GM19452 (cell line): ENCODE measurements at regions not wholly inside any gene's neighbourhood (a gene's known extent, or its start where the extent isn't known, plus 50 kb on each side); places are given as distances from the start of the nearest gene placed in this dataset.

Experiments
- ATAC-seq: cut with Tn5 transposase; IDR thresholded peaks from one replicate; pipeline ENCODE4 v1.9.1; 2021; ENCODE audit not compliant: unreplicated experiment

DNA sequence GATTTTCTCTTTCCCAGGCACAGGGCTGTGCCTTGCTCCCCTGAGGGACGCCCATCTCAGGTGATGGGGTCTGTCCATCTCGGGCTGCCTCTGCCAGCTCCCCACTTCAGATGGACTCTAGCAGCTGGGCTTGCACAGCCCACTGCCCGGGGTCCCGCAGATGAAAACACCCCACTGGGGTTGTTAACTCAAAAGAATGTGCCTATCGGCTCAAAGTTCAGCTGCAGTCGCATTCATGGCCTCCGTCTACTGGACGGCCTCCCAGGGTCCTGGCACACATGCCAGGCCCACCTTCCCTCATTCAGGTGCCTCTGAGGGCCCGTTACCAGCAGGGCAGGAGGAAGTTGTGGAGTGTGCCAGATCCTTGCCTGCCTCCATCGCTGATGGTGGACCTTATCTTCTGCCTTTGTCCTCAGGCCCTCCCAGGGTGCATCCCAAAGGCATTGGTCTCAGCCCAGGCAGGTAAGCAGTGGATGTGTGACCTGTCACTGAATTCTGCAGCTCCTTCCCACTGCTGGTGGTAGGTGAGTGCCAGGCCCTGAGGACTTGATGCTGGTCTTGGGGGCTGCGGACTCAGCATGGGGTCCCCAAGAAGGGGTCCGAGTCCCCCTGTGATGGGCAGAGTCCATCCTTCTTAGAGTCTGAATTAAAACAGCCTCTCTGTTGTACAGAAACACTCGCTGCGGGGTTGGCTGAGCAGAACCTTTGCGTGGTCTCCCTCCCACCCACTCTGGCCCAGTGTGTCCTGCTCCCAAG, 324.6 kb upstream of the DIO3 start:
- ATAC-seq: no peak

DNA sequence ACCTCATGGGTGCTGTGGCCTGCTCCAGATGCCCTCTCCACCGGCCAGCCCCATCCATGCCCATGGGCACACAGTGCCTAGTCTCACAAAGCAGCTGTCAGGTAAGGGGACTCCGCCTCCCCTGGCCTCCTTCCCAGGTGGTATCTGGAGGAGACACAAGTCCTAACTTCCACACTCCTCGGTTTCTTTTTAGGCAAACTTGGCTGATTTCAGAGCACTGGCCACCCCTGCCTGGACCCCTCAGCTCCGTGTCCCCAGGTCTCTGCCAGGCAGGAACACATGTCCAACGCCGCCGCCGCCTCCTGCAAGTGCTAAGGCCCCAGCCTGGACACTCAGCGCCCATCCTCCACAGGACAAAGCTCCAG, 324.1 kb upstream of the DIO3 start:
- no peak for ATAC-seq

DNA sequence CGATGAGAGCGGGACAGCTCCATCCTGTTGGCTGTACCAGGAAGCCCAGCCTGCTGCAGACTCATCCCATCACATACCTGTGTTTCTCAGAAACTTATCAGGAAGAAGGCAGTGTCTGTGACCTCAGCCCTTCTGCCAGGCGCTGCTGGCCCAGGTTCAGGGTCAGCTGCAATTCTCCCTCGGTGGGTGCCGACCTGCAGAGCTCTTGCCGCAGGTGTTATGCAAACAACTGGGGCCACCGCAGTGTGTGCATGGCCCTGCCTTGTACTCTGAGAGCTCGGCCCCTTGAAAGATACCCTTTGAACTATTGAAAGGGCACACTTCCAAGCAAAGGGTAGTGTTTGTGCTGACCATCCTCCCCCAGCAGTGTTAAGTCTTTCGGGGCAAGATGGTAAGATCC, 322.2 kb upstream of the DIO3 start:
- no peak for ATAC-seq

DNA sequence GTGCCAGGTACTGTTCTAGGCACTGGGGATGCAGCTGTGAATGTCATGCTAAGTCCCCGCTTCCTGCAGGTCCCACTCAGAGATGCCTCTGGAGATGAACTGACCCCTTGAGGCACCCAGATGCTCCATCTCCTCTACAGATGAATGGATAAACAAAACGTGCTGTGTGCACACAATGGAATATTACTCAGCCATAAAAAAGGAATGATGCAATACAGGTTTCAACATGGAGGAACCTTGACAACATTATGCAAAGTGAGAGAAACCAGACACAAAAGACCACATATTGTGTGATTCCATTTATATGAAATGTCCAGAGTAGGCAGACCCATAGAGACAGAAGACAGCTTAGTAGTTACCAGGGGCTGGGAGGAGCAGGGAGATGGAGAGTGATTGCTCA, 320.1 kb upstream of the DIO3 start:
- no peak for ATAC-seq

DNA sequence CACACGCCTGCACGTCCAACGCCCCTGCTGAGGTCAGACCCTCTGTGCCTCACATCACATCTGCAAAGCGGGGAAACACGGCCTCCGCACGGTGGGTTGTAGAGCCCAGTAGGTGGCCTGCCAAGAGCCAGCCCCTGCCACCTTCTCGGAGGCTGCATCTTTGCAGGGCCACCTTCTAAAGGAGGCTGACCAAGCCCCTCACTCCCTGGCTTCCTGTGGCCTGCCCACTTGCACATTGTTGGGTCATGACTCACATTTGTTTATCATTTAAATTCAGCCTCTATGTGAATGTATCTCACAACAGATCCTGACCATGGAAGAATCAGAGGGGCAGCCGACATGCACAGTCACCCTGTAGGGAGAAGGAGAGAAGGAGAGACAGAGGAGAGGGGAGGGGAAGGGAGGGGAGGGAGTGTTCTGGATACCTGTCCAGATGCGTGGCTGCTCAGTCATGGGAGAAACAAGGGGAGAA, 319.5 kb upstream of the DIO3 start:
- ATAC-seq: no peak

DNA sequence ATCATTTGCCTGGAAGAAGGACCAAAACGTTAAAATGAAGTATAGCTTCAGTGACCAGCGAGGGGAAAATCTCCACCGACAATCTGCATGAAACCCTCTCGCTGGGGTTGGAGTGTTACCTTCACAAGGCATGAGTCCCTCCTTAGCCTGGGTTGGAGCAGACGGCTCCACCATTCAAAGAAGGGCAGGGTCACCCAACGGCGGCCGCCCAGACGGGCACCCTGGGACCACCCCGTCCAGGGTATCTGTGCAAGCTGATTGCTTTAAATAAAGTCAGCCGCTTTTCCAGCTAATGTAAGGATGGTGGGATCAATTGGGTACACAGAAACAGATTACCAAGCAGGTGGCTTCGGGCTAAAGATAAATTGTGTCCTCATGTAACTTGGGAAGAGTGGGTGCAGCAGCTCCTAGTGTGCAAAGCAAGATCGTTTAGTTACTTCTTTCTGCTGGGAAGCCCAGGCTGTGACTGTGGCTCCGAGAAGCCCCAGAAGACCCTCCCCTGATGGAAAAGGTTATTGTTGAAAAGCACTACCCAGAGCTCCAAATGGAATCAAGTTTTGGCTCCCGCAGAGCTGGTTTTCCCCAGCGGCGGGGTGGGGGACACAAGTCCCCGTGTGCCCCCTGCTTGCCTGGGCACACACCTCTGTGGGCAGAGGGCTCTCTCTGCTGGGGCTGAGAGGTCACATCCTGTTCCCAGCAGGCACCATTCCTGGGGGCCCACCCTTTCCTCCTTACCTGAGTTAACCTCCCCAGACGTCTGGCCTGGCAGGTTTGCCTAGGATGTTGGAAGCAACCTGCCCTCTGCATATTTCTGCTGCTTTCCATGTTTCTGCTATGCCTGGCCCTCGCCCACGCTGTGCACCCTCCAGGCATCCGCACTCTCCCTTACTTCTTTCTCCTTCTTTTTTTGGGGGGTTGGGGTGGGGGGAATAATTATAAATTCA, 318.6 kb upstream of the DIO3 start:
- no peak for ATAC-seq

DNA sequence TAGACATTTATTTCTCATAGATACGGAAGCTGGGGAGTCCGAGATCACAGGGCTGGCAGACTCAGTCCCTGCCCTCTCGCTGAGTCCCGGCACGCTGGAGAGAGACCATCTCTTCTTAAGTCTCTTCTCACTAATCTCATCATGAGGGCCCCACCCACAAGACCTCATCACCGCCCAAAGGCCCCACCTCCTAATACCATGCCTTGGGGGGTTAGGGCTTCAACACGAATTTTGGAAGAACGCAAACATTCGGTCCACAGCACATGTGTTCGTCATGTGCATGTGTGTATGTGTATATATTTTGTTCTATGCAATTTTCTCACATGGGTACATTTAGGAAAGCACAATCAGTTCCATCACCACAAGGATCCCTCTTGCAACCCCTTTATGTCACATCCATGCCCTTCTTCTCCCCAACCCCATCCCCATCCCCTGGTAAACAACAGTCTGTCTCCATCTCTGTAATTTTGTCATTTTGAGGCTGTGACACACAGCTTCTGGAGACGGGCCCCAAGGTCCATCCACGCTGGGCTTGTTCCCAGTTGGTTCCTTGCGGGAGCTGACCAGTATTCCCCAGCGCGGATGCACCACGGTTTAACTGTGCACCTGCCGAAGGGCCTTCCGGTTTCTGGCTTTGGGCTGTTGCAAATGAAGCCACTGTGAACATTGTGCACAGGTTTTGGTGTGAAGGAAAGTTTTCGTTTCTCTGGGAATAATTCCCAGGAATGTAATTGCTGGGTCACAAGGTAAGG, 317.5 kb upstream of the DIO3 start:
- no peak for ATAC-seq

DNA sequence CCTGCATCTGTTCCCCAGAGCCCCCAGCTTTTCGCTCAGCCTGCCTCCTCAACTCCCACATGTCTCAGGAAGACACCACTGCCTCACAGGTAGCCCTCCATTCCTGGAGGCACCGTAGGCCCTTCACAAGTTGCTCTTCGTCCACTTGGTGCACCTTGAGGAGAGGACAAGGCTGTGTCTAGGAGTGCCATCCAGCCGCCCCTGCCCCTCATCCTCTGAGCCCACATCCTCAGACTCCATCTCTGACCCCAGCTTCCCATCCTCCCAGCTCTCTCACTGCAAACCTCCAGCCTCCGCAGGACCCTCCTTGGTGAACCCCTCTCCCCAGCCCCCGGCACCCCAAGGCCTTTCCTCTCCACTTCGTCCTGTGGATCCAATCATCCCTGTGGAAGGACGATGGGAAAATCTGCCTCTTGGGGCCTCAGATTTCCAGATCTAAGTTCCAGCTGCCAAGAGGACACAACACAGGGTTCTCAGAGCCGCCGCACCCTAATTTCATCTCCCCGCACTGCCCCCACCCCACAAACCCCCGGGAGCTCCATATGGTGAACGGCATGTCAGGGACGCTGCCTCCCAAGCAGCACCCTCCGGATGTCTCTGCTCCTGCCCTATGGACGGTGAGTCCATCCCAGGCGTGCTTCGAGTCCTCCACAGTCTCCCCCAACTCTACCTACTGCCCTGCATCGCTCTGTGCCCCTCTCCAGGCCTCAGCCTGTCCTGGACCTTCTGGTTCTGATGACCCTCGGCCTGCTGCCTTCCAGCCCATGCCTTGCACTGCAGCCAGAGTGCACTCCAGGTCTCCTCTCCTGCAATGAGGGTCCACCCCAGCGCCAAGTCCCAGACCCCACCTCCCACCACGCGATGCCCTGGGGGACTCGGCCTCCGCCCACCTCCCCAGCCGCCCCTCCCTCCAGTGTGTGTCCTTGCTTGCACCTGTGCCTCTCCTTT, 314.1 kb upstream of the DIO3 start:
- no peak for ATAC-seq

DNA sequence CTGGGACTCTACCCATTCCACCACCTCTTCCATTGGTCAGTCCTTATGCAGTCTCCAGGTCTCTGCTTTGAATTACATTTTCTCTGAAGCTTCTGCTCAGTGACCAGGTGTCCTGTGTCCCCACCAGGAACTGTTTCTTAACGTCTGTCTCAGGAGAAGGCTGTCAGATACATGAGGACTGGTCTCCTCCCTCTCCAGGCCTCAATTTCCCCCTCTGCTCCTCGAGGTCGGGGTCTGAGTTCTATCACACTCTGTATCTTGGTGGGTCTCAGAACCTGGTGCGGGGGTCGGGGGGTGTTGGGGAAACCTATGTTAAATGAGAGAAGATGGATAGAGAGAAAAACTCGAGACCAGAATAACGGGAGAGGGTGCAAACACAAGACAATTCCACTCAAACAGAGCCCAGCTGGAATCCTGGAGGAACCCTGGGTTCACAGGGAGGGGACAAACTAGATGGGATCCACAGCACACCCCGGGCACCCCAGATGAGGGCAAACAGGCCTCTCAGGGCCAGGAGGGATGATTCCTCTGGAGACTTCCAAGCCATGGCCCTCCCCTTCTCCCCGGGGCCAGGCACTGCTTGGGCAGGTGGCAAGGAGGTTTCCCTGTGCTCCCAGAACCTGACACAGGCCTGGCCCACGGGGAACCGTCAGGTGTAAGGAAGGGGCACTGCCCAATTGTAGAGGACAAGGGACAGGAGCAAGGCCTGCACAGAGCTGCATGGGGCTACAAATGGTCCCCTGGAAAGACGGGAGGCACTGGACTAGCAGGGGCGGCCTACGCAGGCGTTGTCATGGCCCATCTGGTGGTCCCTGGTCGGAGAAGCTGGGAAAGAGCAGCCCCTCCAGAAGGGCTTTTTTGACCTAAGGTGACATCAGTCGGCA, 313.2 kb upstream of the DIO3 start:
- no peak for ATAC-seq

DNA sequence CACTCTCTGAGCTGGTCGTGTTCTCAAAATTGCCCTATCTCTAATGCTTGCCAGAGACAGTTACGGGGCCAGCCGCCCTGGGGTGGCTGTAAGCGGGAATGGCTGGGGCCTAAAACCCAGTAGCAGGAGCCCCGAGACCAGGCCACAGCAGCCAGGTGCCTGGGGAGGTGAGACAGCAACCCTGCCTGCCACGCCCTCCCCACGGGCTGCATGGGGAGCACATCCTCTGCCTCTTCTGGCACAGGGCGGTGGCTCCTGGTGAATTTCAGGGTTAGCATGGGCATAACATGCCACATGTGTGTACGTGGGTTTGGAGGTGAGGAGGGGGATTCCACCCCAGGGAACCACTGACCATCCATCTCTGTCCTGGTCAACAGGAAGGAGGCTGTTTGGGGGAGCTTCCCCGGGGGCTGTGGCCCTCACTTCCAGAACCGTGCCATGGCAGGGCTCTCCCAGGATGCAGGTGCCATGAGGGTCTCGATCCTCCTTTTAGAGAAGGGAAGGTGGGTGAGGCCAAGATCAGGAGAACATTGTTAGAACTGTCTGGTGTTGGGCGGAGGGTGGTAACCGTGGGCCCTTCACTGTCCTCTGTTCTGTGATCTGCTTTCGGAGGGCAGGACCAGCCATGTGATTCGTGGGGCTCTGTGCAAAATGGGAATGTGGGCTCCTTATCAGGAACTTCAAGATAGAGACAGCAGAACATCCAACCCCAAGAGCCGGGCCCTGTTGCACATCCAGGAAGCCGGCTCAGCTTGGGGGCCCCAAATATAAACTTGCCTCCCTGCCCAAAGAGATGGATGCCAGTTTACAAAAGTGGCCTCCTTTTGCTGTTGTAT, 312.2 kb upstream of the DIO3 start:
- no peak for ATAC-seq

DNA sequence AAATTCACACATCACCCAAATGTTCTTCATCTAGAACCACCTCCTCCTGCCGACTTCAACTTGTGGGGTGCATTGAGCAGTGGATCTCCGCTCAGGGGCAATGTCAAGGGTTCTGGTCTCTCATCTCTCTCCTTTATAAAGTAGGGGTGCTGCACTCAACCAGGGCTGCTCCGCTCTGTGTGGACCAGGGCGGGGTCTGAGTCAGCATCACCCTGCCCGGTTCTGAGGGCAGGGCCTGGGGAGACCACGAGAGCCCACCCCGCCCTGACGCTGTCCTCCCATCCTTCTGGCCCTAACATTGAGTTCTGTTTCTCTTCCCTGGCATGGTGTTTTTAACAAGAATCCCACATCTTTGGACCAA, 311.6 kb upstream of the DIO3 start:
- ATAC-seq: no peak

DNA sequence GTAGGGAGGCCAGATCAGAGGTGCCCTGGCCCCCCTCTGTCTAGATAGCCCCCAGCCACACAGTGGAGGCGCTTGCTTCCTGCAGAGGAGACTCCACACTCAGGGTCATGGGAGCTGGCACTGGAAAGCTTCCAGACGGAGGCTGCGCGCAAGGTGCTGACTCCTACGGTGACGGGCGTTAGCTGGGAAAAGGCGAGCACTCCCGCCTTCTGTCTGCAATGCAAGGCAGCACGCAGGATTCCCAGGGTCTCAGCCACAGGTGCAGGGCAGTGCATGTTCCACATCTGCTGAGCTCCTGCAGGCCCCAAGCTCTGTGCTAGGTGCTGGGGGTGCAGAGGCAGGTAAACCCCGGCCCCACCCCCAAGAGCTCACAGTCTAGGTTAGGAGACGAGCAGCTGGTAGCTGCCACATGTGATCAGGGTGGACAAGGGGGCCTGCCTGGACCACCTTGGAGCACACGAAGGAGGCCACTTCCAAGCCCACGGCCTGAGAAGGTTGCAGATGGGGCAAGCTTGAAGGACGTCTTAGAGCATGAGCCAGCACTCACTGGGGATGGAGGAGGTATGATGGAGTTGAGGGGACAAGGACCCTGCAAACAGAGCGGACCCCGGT, 310.9 kb upstream of the DIO3 start:
- no peak for ATAC-seq

DNA sequence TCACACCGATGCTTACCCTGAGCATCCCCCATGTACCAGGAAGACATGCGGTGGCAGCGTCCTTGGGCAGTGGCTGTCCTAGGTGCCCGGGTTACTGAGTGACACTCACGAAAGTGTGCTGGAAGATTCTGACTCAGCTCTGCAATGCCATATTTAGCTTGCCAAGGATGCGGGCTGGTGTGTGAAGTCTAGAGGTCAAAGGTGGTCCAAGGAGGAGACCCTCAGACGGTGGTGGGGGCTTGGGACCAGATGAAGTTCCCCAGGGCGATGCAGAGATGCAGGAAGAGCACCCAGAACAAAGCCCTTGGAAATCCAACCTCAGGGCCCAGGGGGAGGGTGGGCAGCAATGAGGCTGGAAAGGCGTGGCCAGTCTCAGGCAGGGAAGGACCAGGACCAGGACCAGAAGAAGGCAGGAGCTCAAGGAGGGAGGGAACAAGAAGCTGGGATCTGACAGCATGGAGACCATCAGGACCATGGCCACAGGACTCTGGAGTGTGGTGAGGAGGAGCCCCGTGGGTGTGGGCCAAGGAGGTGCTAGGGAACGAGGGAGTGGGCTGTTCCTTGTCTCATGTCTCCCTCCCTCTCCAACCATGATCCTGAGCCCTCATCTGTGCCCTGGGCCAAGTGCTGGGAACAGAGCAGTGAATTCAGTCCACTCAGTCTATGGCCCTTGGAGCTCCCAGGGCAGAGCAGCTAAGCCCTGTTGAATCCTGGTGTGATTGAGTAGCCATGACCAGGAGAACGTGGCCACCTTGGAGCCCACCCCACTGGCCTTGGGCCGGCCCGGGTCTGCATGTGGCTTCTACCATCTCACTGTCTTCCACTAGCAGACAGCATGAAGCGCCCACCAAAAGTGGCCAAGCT, 310.1 kb upstream of the DIO3 start:
- ATAC-seq: no peak

DNA sequence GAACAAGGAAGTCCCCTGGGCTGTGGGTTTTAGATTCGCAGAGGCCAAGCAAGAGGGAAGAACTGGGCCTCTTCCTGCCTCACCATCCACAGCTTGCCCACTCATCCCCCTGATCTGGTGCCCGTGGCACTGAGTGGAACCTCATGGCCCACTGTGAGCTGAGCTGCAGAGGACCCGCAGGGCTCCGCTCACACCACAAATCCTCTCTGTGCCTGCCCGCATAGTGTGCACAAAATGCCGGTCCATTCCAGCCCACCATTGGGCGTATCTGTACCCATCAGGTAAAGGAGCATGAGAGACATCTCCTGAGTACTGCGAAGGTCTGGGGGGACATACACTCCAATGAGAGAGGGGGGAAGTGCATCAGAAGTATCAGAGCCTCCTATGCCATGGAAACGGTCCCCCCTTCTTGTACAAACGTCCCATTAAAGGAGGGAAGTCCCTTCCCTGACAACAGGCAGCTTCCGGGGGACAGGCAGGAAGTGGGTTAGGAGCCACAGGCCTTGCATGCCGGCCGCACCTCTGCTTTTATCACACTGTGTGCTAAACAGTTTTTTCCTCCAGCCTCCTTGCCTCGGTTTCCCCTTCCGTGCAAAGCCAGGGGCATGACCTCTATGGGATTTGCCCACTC, 309.4 kb upstream of the DIO3 start:
- ATAC-seq: no peak

DNA sequence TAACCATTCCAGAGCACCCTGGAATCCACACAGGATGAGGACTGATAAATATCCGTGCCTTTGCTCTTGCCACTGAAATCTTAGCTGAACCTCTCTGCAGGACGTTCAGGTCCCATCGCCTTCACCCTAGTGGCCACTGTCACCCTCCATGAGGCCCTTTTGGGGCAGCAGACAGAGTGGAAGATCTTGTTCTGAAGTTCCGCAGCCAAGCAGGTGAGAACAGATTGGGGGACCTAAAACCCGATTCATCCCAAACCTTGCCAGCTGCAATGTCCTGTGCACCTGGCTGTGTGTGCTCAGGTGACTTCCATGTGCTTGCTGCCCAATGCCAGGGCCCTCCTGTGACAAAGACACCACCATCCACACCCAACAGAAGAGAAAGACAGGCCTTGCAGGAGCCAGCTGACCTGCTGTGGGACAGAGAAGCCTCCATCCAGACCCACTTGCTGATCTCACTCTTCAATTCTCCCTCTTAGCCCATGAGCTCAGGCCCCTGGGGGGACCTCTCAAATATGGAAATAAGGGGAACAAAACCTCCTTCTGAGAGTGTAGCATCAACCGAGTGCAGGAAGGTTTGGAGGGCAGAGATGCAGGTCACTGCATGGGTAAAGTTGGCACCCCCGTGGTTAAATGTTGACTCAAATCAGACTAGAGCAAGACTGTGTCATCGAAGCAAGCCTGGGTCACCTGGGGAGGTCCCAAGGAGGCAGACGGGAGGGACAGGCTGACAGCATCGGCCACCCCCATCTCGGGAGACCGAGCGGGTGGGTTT, 308.7 kb upstream of the DIO3 start:
- no peak for ATAC-seq

DNA sequence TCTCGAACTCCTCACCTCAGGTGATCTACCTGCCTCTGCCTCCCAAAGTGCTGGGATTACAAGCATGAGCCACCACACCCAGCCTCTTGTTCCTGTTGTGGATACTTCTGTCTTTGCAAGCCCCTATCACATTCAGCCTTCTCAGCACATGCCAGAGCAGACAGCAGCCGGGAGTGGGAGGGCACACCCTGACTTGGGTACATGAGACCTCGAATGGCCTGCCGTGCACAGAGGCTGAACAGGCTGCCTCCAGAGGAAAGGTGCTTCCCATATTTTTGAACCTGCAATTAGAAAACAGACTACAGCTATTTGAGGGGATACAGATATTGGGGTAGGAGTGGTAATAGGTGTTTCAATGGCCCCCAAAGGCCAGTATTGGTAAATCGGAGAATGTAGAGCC, 307.3 kb upstream of the DIO3 start:
- ATAC-seq: no peak
